ENCODE measurements at regions not wholly inside any gene's neighbourhood (a gene's known extent, or its start where the extent isn't known, plus 50 kb on each side); places are given as distances from the start of the nearest gene placed in this dataset.
A peak's percentile ranks its signal among the peaks of the same experiment; 100 is the strongest.
"Not testable (repeated sequence)": the region's sequence is repeated elsewhere in the genome, so short reads cannot be mapped to it uniquely, and the experiment has no call there.

- peak; percentile 7 for DNase-seq
These were observed 51.5 kb downstream of the PPIAL4A start for GRCh38 chr1:120941066-120941465.

GRCh38 chr1:120941836-120942217 lies 52.3 kb downstream of the PPIAL4A start:
- DNase-seq, result not testable (repeated sequence)

GRCh38 chr1:120942218-120942944 lies 52.8 kb downstream of the PPIAL4A start:
- peak; percentile 83 for DNase-seq

GRCh38 chr1:120942945-120943319 lies 53.4 kb downstream of the PPIAL4A start:
- DNase-seq, result not testable (repeated sequence)

- not testable (repeated sequence) for DNase-seq
These were observed 55.1 kb downstream of the PPIAL4A start for GRCh38 chr1:120944691-120945090.

- not testable (repeated sequence) for DNase-seq
These were observed 55.6 kb downstream of the PPIAL4A start for GRCh38 chr1:120945122-120945521.

- DNase-seq, result not testable (repeated sequence)
These were observed 57.5 kb downstream of the PPIAL4A start for GRCh38 chr1:120947114-120947513.

- DNase-seq, result not testable (repeated sequence)
These were observed 60.2 kb downstream of the PPIAL4A start for GRCh38 chr1:120949724-120950123.

- DNase-seq, result not testable (repeated sequence)
These were observed 61.1 kb downstream of the PPIAL4A start for GRCh38 chr1:120950633-120951032.

GRCh38 chr1:120951100-120951499 lies 61.5 kb downstream of the PPIAL4A start:
- DNase-seq, result not testable (repeated sequence)

GRCh38 chr1:120952207-120952870 lies 62.8 kb downstream of the PPIAL4A start:
- not testable (repeated sequence) for DNase-seq

- not testable (repeated sequence) for DNase-seq
These were observed 63.3 kb downstream of the PPIAL4A start for GRCh38 chr1:120952871-120953265.

- no peak for DNase-seq
These were observed 65.2 kb downstream of the PPIAL4A start for GRCh38 chr1:120954736-120955135.

- not testable (repeated sequence) for DNase-seq
These were observed 66.4 kb downstream of the PPIAL4A start for GRCh38 chr1:120955961-120956360.

- not testable (repeated sequence) for DNase-seq
These were observed 76.4 kb downstream of the PPIAL4A start for GRCh38 chr1:120966018-120966417.

GRCh38 chr1:120972863-120973262 lies 83.3 kb downstream of the PPIAL4A start:
- not testable (repeated sequence) for DNase-seq

GRCh38 chr1:120973836-120974235 lies 84.3 kb downstream of the PPIAL4A start:
- DNase-seq, result not testable (repeated sequence)

GRCh38 chr1:120977279-120977678 lies 87.7 kb downstream of the PPIAL4A start:
- not testable (repeated sequence) for DNase-seq

- DNase-seq, result not testable (repeated sequence)
These were observed 92.0 kb downstream of the PPIAL4A start for GRCh38 chr1:120981489-120982094.

- DNase-seq, result not testable (repeated sequence)
These were observed 105.0 kb downstream of the PPIAL4A start for GRCh38 chr1:120994614-120995013.

- DNase-seq, result not testable (repeated sequence)
These were observed 105.5 kb downstream of the PPIAL4A start for GRCh38 chr1:120995025-120995424.

- DNase-seq, result not testable (repeated sequence)
These were observed 111.6 kb downstream of the PPIAL4A start for GRCh38 chr1:121001090-121001726.

GRCh38 chr1:121003230-121003629 lies 113.7 kb downstream of the PPIAL4A start:
- DNase-seq, result not testable (repeated sequence)

Measured in stimulated activated CD4-positive, alpha-beta T cell treated with anti-CD3 and anti-CD28 coated beads, Interleukin-15, amount 100 ng/mL, for 24 hours (primary cell).